CD4-positive, alpha-beta T cell treated with Interferon alpha-2 for 1 hour (primary cell): ENCODE measurements at regions not wholly inside any gene's neighbourhood (a gene's known extent, or its start where the extent isn't known, plus 50 kb on each side); places are given as distances from the start of the nearest gene placed in this dataset.

ENCODE experiments used
- DNase-seq, 2 donors: peaks; one replicate each; pipeline ENCODE4 v3.0.0-alpha.2; 2020 to 2022

DNA sequence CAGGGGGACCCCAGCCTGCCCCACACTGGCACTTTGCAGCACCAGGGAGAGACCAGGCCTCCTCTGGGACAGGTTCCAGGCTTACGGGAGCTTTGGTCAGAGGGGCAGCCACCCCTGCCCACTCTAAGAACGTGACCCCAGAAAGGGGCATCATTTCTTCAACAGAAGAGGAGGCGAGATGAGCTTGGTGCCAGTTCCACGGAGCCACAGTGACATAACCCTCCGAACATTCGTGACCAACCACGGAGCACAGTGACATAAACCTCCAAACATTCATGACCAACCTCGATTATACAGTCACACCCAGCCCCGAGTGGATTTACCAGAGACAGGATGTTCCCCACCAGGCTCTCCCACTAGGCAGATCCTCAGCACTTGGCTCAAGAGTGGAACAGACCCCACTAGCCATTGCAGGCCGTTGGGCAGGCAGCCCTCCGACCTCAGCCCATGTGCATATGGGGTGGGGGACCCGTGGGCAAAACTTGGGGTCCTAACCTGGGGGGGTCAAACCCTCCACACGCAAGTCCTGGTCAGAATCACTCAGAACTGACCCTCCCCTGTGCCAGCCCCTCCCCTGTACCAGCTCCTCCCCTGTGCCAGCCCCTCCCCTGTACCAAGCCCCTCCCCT, 112.9 kb downstream of the METRNL start:
- no peak for DNase-seq

DNA sequence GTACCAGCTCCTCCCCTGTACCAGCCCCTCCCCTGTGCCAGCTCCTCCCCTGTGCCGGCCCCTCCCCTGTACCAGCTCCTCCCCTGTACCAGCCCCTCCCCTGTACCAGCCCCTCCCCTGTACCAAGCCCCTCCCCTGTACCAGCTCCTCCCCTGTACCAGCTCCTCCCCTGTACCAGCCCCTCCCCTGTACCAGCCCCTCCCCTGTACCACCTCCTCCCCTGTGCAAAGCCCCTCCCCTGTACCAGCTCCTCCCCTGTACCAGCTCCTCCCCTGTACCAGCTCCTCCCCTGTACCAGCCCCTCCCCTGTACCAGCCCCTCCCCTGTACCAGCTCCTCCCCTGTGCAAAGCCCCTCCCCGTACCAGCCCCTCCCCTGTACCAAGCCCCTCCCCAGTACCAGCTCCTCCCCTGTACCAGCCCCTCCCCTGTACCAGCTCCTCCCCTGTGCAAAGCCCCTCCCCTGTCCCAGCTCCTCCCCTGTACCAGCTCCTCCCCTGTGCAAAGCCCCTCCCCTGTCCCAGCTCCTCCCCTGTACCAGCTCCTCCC, 113.5 kb downstream of the METRNL start:
- DNase-seq = peak in 1 of 2 donors; percentile 24

DNA sequence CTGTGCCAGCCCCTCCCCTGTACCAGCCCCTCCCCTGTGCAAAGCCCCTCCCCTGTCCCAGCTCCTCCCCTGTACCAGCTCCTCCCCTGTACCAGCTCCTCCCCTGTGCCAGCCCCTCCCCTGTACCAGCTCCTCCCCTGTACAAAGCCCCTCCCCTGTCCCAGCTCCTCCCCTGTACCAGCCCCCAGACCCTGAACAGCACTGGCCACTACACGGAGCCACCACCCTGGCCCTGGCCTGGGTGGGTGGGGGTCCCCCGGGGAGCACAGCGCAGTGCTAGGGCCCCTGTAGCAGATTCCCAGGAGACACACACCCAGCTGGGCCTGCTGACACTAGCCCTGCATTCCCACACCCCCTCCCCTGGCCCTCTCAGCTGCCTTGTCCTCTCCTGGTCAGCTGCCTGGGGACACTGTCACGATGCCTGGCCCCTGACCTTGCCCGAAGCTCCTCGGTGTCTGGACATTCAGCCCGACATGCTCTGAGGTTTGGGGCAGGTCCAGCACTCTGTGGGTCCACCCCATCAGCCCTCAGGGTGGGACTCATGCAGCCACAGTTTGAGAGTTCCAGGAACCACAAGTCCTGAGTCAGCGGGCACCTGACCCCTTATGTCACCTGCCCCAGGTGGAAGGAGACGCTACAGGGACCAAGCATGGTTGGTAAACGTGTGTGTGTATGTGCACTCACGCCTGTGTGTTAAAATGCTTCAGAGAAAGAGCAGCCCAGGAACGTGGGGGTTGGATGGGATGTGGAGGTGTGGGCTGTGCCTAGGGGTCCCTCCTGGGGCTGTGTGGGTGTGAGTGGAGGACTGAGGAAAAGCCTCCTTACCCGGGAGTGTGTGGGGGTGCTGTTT, 114.2 kb downstream of the METRNL start:
- peak in 1 of 2 donors; percentile 33 for DNase-seq

DNA sequence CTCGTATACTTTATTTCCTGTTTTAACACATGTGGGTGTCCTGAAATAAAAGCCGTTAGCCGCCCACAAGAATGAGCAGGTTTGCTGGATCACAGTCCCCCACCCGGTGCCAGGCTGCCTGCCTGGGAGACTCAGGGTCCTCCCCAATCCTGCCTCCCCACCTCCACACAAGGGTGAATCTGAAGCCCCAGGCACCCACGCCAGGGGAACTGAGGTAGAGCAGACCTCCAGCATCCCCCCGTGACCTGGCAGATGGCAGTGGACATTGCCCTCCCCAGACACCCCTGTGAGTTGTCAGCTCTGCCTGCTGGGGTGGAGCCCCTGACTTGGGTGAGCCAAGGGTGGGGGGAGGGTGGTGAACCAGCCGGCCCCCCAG, 114.8 kb downstream of the METRNL start:
- no peak for DNase-seq

DNA sequence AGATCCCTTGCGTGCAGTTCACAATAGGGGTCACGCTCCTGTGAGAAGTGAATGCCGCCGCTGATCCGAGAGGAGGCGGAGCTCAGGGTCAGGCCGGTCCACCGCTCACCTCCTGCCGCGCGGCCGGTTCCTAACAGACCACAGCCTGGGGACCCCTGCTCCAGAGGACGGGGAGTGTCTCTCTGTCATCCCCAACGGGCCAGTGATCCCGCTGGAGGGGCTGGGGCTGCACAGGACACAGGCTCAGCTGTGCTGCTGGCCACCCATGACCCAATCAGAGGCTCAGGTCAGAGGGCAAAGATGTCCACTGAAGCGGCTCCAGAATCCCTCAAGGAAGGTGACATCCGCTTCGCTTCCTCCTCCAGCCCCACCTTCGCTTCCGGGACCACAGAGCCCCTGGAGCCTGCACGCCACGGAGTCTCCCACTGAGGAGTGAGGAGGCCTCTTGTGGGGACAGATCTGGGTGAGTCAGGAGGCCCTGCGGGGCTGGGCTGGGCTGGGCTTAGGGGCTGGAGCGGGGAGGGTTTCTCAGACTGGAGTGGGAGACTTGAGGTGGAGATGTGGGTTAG, 115.4 kb downstream of the METRNL start:
- DNase-seq = no peak

DNA sequence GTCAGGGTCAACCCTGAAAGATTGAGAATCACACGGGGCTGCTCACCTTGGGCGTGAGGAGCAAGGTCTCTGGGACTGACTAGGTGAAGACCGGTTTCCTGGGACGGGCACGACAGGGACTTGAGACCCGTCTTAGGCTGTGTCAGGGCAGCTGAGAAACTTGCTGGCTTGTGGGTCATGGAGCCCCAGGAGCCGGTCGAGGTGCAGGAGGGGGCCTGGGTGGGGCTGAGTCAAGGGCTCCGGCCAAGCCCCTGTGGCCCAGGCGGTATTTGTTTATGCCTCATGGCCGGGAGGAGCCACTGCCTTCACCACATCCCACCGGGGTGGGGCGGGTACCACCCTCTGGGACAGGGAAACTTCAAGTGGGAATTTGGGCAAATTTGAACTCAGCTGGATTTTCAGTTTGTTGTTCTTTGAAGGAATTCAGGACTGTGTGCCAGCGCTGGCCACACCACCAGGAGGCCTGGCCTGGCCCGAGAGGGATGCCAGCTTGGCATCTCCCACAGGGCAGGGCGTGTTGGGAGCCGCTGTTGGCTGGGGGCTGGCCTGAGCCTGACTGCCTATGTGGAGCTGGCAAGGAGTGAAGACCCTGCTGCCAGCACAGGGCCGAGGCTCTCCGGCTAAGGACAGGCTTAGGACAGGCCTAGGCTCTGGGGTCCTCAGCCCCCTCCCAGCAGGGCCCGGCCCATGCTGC, 116.1 kb downstream of the METRNL start:
- no peak for DNase-seq

DNA sequence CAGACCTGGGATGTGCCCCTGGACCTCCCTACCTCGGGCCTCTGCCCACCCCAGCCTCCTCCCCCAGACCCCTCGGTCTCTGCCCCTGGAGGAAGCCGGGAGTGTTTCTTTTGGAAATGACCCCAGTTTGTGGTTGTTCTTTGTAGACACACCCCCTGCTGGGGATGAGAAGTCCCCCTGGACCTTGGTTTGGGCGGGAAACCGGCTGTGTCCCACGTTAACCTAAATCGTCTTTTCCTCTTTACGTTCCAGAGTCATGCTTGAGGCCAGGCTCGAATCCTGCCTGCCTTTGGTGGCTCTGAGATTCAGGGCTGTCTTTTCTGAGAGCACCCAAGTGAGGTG, 116.6 kb downstream of the METRNL start:
- no peak for DNase-seq

DNA sequence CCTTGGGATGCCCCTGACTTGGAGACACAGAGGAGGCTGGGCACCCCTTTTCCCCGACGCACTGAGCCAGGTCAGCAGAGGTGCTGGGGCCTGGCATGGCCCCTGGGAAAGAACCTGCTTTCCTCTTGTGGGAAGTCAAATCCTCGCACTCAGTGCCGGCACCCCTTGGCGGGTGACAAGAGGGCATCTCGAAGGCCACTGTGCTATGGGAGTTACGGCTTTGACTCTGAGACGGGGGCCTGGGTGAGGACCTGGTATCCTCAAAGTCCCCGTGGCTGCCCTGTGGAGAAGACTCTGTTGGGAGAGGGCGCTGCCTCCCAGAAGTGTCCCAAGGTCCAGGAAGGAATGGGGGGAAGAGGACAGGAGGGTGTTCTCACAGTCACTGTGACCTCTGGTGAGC, 117.0 kb downstream of the METRNL start:
- DNase-seq = no peak

DNA sequence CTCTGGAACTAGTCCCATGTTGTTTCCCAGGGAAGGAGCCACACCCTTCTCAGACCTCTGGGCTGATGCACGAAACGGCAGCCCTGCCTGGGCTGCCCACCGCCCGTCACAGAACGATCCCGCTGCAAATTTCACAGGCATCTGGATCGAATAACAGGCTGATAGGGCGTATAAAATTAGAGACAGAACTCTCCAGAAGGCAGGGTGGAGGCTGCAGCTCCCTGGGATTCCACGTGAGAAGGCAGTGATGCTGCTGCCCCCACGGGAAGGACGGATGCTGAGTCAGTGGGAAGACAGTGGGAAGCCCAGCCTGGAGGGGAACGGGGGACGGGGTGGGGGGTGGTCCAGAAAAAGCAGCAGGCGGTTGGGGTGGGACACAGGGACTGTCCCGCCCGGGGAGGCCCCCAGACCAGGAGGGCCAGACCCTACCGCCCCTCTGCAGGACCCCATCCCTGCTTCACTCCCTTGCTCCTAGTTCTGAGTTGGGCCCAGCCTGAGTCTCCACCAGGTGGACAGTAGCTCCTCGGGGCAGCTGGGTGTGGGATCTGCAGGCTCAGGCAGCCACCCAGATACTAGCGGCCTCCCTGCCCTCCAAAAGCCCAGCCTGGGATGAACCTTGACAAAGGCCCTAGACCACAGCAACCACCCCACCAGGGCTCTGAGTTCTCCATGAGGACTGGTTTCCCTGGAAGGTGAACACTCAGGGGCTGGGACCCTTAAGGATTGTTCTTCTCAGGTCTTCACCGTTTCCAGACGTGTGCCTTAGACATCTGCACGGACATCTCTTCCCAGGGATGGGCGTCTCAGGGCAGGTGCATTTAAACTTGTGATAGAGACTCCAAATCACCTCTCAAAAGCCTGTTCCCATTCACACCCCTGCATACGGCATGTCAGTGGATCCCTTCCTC, 117.8 kb downstream of the METRNL start:
- no peak for DNase-seq

DNA sequence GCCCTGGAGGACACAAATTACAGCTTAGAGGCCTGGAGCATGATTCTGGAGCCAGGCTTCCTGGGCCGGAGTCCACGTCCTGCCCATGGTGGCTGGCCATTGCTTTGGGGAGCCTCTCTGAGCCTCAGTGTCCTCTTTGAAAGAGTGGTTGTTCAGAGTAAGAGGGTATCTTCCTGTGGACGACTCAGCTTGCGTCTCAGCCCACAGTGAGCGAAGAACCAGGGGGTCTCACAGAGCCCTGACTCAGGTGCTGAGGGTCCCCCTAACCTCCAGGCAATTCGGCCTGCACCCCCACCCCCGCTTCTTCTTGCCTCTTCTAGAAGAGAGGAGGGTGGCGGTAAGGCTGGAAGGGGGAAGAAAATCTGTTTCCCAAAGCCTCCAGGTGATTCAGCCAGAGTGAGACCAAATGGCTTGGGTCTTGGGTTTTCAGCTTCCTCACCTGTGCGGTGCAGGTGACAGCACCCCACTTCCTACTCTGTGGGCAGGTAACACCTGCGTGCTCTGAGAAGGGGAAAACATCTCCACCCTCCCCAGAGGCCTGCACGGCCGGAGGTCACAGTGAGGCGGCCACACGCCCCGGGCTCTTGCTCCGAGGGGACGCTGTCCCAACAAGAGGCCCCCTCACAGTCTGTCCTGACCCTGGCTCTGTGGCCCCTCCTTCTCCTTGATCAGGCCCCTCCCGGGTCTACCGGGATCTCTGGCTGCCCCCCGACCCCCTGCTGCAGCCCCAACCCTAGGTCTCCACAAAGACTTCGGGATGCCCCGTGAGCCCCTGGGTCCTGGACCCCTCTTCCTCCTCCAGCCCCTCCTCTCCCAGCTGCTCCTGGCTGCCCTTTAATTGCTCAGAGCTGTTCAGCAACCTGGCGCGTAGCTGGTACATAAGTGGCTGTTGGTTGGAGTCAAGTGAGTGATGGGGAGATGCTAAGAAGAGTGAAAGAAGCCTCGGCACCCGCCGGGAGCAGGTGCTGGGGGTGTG, 119.2 kb downstream of the METRNL start:
- peak in 1 of 2 donors; percentile 13 for DNase-seq

DNA sequence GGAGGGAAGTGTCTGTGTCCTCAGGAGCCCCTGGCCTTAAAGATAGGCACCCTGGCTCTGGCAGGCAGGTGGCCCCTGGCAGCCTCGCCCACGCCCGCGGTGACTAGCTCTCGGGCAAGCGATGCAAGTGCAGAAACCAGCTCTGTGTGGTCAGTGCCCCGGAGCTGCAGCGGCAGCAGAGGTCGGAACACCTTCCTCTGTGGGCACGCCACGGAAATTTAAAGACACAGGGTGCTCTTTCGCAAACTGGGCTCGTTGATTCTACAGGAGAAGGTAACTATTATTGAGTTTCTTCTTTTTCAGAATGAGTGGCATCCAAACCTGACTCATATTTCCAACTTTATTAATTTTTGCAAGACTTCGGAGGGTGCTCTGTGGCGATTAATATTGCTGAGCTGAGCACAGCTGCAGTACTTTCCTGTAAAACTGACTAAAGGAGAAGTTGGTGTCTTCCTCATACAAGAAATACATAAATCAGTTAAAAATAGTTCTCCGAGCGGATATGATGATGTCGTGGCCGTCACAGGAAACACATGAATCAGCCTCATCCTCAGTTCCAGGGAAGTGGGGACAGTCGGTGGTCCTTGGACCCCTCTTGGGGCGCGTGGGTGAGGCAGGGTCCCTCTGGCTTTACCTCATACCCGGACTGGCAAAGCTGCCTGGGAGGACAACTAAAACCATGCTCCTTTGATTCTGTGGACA, 120.2 kb downstream of the METRNL start:
- DNase-seq = peak; percentile 55 to 75

DNA sequence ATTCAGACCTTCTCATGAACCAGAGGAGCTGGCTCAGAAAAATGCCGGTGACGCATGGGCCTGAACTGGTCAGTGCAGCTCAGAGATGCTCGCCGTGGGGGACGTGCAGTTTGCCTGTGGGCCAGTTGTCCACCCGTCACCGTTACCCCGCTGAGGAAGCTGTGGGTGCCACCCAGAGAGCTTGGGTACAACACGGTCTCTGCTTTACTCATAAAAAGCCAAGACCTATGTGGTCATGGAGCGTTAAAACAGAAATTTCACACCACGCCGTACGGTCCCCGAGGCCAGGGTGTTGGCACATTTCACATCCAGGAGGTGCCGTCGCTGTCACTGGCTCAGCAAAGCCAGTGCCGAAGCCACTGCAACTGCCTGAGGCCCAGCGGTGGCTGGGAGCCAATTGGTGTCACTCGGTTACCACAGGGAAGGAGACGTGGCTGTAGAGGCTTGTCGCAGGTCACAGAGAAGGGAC, 120.9 kb downstream of the METRNL start:
- DNase-seq = peak; percentile 76 to 82

DNA sequence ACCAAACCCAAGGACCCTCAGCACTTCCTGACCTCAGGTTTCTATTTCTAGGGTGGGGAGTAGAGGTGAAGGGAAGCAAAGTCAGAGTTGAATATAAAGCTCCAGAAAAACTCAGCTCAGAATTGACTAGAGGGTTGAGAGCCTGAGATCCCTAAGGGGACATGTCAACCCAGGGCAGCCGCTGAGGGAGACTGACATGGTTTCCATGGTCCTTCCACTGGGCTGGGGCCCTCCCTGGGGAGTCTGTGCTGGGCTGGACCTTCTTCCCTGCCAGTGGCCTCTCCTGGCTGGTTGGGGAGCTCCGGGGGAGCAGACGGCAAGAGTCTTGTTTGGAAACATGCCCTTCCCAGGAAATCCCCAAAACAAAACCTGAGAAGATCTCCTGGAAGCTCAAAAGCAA, 121.3 kb downstream of the METRNL start:
- no peak for DNase-seq

DNA sequence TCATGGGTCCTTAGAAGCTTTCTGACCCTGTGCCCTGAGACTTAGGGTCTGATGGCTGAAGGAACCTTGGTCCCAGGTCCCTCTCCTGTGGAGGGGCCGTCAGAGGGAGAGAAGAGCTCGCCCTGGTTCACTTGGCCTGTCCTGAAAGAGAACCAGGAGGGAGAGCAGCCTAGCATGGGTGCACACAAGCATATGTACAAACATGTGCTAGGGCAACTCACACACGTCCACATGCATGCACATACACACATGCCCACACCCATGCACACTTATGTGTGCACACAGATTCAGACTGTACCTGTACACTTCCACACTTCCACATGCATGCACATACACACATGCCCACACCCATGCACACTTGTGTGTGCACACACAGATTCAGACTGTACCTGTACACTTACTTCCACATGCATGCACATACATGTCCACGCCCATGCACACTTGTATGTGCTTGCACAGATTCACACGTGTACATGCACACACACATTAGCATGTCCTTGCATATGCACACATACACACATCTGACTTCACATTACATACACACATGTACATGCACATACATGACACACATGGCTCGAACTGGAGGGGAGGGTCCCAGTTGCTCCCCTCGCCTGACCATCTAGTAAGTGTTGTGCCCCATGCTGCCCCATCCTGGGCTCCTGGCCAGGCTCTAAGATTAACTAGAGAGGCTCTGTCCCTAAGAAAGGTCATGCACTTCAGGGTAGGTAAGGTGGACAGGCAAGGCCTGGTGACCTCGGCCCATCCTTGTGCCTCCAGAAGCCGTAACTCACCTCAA, 122.0 kb downstream of the METRNL start:
- DNase-seq = no peak

DNA sequence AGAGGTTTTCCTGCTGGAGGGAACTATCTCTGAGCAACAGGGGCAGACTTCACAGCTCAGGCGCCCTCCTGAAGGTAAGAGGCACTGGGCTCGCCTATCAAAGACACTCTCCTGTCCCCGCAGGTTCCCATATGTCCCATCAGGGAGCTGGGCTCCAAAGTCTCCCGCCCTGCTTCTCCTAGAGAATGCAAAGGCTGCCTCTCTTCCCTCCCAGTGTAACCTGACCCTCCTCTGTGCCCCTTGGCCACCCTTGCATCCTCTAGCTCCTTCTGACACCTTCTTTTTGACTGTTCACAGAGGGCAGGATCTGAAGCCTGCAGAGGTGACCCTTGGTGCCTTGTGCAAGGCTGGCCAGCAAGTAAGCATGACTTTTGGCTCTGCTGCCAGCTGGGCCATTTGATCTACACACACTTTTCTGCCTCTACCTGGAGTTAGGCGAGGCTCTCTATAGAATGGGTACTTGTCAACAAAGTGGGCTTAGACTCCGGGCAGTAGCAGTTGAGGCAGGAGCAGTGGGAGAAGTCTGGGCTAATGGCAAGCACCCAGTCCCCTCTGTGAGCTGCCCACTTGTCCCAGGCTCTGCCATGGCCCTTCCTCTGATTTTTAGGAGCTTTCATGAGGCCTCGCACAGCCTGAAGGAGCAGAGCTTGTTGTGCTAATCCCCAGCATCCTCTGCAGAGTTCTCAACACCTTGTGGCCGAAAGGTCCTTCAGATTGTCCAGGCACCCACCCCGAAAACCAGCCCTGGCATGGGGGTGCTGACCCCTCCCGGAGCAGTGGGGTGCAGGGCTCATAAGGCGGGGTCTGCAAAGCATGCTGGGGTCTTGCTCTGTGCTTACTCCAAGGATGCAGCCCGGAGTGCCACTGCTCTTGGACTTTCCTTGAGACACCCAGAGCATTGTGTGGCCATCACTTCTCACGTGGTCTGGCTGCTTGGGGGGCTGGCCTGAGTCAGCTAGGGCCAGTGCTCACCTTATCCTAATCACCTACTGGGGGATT, 122.9 kb downstream of the METRNL start:
- no peak for DNase-seq

DNA sequence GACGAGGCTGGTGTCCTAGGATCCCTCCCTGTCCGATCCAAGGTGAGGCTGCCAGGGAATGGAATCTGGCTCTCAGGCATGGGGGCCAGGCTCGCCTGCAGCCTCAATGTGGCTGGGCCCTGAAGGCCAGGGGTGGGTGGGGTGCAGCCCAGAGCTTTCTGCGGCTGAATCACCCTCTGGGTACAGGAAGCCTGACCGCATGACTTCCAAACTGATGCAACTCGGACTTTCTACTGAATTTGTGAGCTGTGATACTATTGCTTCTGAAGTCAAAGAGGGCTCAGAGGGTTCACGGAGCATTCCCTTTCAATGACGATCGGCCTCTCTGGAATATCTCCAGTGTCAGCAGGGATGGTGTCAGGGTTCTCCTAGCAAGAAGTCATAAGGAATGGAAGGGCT, 123.7 kb downstream of the METRNL start:
- DNase-seq = peak in 1 of 2 donors; percentile 74

DNA sequence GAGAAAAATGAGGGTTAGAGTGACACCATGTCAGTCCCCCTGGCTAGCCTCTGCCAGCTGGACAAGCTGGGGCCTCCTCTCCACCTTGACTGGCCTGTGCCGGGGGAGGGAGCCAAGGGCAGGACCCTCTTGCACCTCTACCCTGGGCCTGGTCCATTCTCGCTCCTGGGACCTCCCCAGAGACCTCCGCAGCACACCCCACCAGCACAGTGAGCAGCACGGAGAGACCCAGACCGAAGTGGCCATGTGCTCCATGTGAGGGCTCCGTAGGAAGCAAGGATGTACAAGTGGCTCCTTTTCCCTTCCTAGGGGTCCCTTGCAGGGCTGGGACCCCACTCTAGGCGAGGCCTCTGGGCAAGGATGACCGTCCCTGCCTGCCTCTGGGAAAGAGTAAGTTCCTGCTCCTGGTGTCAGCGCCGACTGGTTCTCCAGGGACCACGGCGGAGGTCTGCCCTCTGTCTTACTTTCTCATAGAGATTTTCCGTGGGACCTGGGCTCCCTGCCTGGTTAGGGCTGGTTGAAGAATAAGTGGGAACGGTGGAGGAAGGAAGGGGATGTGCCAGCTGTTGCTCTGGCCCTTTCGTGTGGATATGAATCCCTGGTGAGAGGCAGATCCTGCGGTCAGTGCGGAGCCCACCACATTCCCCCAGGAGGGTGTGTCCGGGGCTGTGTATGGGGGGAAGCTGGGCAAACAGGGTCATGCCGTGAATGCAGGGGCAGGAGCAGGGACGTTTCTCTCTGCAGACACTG, 124.2 kb downstream of the METRNL start:
- DNase-seq = no peak
